ENCODE measurements at regions not wholly inside any gene's neighbourhood (a gene's known extent, or its start where the extent isn't known, plus 50 kb on each side); places are given as distances from the start of the nearest gene placed in this dataset.

- H3K4me1 ChIP-seq = no peaks in the 10 kb centered on the region
- no peak for TF ChIP-seq CTCF (IDR thresholded peaks at IDR 0.05)
- no peaks in the 10 kb centered on the region for H3K9me3 ChIP-seq
- no peaks in the 10 kb centered on the region for H3K27me3 ChIP-seq (ENCODE audit: low read depth)
- DNase-seq (no peak), ATAC-seq (no peak)
- no peak overlapping the region for H3K4me3 ChIP-seq
- no peak overlapping the region for H3K27ac ChIP-seq
- intact Hi-C loops (cut with DNase I) = no loop called here
- no peaks in the 10 kb centered on the region for H3K36me3 ChIP-seq
Observed at GRCh38 chr3:106552351-106553043, 683.7 kb upstream of the CBLB start.

- intact Hi-C loops (cut with DNase I) = no loop called here
- Histone ChIP-seq H3K4me1 (no peaks in the 10 kb centered on the region), H3K27me3 (ENCODE audit: low read depth) (no peaks in the 10 kb centered on the region), H3K36me3 (no peaks in the 10 kb centered on the region), H3K4me3 (no peak overlapping the region), H3K27ac (no peak overlapping the region), H3K9me3 (no peaks in the 10 kb centered on the region)
- TF ChIP-seq CTCF (IDR thresholded peaks at IDR 0.05) = no peak
- DNase-seq = no peak
- ATAC-seq = no peak
Observed at GRCh38 chr3:106560451-106560966, 691.7 kb upstream of the CBLB start.

GRCh38 chr3:106566277-106566676, 697.5 kb upstream of the CBLB start:
- H3K4me3 ChIP-seq = no peak overlapping the region
- intact Hi-C loops (cut with DNase I) = no loop called here
- no peak for TF ChIP-seq CTCF (IDR thresholded peaks at IDR 0.05)
- H3K27ac ChIP-seq = no peak overlapping the region
- ATAC-seq = peak in 1 of 2 donors; percentile 53
- no peak for DNase-seq
- H3K4me1 ChIP-seq = no peaks in the 10 kb centered on the region
- no peaks in the 10 kb centered on the region for H3K9me3 ChIP-seq
- no peaks in the 10 kb centered on the region for H3K36me3 ChIP-seq
- H3K27me3 ChIP-seq (ENCODE audit: low read depth) = no peaks in the 10 kb centered on the region

- Histone ChIP-seq H3K27ac (no peak overlapping the region), H3K4me1 (no peaks in the 10 kb centered on the region), H3K27me3 (ENCODE audit: low read depth) (no peaks in the 10 kb centered on the region), H3K4me3 (no peak overlapping the region), H3K36me3 (no peaks in the 10 kb centered on the region), H3K9me3 (no peaks in the 10 kb centered on the region)
- DNase-seq = no peak
- ATAC-seq = no peak
- no peak for TF ChIP-seq CTCF (IDR thresholded peaks at IDR 0.05)
- intact Hi-C loops (cut with DNase I) = no loop called here
Observed at GRCh38 chr3:106570426-106570825, 701.6 kb upstream of the CBLB start.

GRCh38 chr3:106573605-106574004, 704.8 kb upstream of the CBLB start:
- intact Hi-C loops (cut with DNase I) = no loop called here
- no peak for ATAC-seq
- Histone ChIP-seq H3K36me3 (no peaks in the 10 kb centered on the region), H3K27me3 (ENCODE audit: low read depth) (no peaks in the 10 kb centered on the region), H3K4me3 (no peak overlapping the region), H3K9me3 (no peaks in the 10 kb centered on the region), H3K4me1 (no peaks in the 10 kb centered on the region), H3K27ac (no peak overlapping the region)
- no peak for DNase-seq
- TF ChIP-seq CTCF (IDR thresholded peaks at IDR 0.05) = no peak

Measured in lower lobe of right lung (tissue), 2 donors.